ENCODE measurements at regions not wholly inside any gene's neighbourhood (a gene's known extent, or its start where the extent isn't known, plus 50 kb on each side); places are given as distances from the start of the nearest gene placed in this dataset.

GRCh38 chr7:25495342-25496250, 267.3 kb upstream of the NPVF start:
- Histone ChIP-seq H3F3A (ENCODE audit: insufficient read depth, low read length, poor library complexity, severe bottlenecking) (no peaks in the 10 kb centered on the region), H3K4me3 (ENCODE audit: low read length) (peak overlapping the region; percentile 43), H3K9me2 (ENCODE audit: insufficient read depth, low read length) (no peaks in the 10 kb centered on the region), H3K4me2 (ENCODE audit: low read length) (no peak overlapping the region), H3K79me2 (replicated peaks; ENCODE audit: insufficient read depth, low read length) (no peaks in the 10 kb centered on the region), H3K27ac (ENCODE audit: low read length) (peak overlapping the region; percentile 16), H4K20me1 (ENCODE audit: insufficient read depth) (no peaks in the 10 kb centered on the region), H3K36me3 (ENCODE audit: insufficient read depth, low read length) (no peaks in the 10 kb centered on the region), H3K27me3 (ENCODE audit: insufficient read depth, low read depth, low read length) (no peaks in the 10 kb centered on the region), H2AFZ (ENCODE audit: low read depth, low read length) (no peak overlapping the region), H3K9ac (ENCODE audit: low read length) (no peak overlapping the region), H3K9me3 (ENCODE audit: low read length) (no peaks in the 10 kb centered on the region)
- TF ChIP-seq TAF1 (IDR thresholded peaks at IDR 0.05; ENCODE audit: low read depth) (no peak), EZH2 (IDR thresholded peaks at IDR 0.05; ENCODE audit: borderline replicate concordance, insufficient read depth, low read length, poor library complexity, severe bottlenecking) (no peak), EP300 (conservative IDR thresholded peaks at IDR 0.05; ENCODE audit: poor library complexity, severe bottlenecking) (peak; percentile 45), SMC3 (conservative IDR thresholded peaks at IDR 0.05; ENCODE audit: poor library complexity) (peak; percentile 17), RAD21 (conservative IDR thresholded peaks at IDR 0.05) (no peak), POLR2AphosphoS5 (IDR thresholded peaks at IDR 0.05) (peak; percentile 67), MXI1 (conservative IDR thresholded peaks at IDR 0.05; ENCODE audit: poor library complexity, severe bottlenecking) (peak; percentile 45), REST (IDR thresholded peaks at IDR 0.05; ENCODE audit: borderline replicate concordance) (no peak)
- TF ChIP-seq, protein P1, sequence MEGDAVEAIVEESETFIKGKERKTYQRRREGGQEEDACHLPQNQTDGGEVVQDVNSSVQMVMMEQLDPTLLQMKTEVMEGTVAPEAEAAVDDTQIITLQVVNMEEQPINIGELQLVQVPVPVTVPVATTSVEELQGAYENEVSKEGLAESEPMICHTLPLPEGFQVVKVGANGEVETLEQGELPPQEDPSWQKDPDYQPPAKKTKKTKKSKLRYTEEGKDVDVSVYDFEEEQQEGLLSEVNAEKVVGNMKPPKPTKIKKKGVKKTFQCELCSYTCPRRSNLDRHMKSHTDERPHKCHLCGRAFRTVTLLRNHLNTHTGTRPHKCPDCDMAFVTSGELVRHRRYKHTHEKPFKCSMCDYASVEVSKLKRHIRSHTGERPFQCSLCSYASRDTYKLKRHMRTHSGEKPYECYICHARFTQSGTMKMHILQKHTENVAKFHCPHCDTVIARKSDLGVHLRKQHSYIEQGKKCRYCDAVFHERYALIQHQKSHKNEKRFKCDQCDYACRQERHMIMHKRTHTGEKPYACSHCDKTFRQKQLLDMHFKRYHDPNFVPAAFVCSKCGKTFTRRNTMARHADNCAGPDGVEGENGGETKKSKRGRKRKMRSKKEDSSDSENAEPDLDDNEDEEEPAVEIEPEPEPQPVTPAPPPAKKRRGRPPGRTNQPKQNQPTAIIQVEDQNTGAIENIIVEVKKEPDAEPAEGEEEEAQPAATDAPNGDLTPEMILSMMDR (IDR thresholded peaks at IDR 0.05; ENCODE audit: poor library complexity, severe bottlenecking): peak; percentile 17

GRCh38 chr7:25496476-25497368, 268.4 kb upstream of the NPVF start:
- no peaks in the 10 kb centered on the region for H3K79me2 ChIP-seq (replicated peaks; ENCODE audit: insufficient read depth, low read length)
- H3F3A ChIP-seq (ENCODE audit: insufficient read depth, low read length, poor library complexity, severe bottlenecking): no peaks in the 10 kb centered on the region
- no peak overlapping the region for H3K4me3 ChIP-seq (ENCODE audit: low read length)
- H3K9me3 ChIP-seq (ENCODE audit: low read length): no peaks in the 10 kb centered on the region
- H3K27me3 ChIP-seq (ENCODE audit: insufficient read depth, low read depth, low read length): no peaks in the 10 kb centered on the region
- H3K9me2 ChIP-seq (ENCODE audit: insufficient read depth, low read length): no peaks in the 10 kb centered on the region
- no peaks in the 10 kb centered on the region for H4K20me1 ChIP-seq (ENCODE audit: insufficient read depth)
- no peak overlapping the region for H3K4me2 ChIP-seq (ENCODE audit: low read length)
- H3K27ac ChIP-seq (ENCODE audit: low read length): no peak overlapping the region
- H2AFZ ChIP-seq (ENCODE audit: low read depth, low read length): no peak overlapping the region
- H3K36me3 ChIP-seq (ENCODE audit: insufficient read depth, low read length): no peaks in the 10 kb centered on the region
- TF ChIP-seq SMC3 (conservative IDR thresholded peaks at IDR 0.05; ENCODE audit: poor library complexity) (no peak), REST (IDR thresholded peaks at IDR 0.05; ENCODE audit: borderline replicate concordance) (no peak), RAD21 (conservative IDR thresholded peaks at IDR 0.05) (no peak)
- H3K9ac ChIP-seq (ENCODE audit: low read length): no peak overlapping the region

All from neural cell (in vitro differentiated cells).